ENCODE measurements at regions not wholly inside any gene's neighbourhood (a gene's known extent, or its start where the extent isn't known, plus 50 kb on each side); places are given as distances from the start of the nearest gene placed in this dataset.

- TF ChIP-seq CTCF (IDR thresholded peaks at IDR 0.05; ENCODE audit: borderline replicate concordance, extremely low read depth, low read length, poor library complexity, severe bottlenecking) = peak; percentile 28
- TF ChIP-seq EZH2 (IDR thresholded peaks at IDR 0.05; ENCODE audit: borderline replicate concordance, low read depth, low read length, severe bottlenecking) = no peak
Measured at GRCh38 chr4:64718091-64718490, 308.8 kb upstream of the TECRL start.
